CD4-positive, alpha-beta T cell treated with Interleukin-4 for 1 hour (primary cell): ENCODE measurements at regions not wholly inside any gene's neighbourhood (a gene's known extent, or its start where the extent isn't known, plus 50 kb on each side); places are given as distances from the start of the nearest gene placed in this dataset.
A peak's percentile ranks its signal among the peaks of the same experiment; 100 is the strongest.
"Not testable (repeated sequence)": the region's sequence is repeated elsewhere in the genome, so short reads cannot be mapped to it uniquely, and the experiment has no call there.

Source experiments
- DNase-seq, 2 donors: peaks; one replicate each; pipeline ENCODE4 v3.0.0-alpha.2; 2020 to 2022

DNA sequence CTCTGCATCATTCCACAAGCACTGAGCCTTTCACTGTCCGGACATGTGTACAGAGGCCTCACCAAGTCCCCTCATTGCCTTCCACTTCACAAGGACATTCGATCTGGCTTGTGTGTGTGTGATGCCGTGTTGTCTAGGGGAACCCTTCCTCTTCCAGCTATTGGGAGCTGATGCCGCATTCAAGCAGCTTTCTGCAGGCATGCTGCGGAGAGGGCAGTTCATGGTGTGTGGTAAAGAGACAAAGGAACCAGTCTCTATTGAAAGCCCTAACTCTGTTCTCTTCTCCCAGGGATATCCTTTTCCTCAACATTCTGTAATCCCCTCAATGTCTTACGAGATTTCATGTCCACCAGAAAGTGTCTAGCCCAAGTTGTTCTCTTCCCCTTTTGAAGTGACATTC, 141.6 kb downstream of the ALOX5 start:
- no peak for DNase-seq

DNA sequence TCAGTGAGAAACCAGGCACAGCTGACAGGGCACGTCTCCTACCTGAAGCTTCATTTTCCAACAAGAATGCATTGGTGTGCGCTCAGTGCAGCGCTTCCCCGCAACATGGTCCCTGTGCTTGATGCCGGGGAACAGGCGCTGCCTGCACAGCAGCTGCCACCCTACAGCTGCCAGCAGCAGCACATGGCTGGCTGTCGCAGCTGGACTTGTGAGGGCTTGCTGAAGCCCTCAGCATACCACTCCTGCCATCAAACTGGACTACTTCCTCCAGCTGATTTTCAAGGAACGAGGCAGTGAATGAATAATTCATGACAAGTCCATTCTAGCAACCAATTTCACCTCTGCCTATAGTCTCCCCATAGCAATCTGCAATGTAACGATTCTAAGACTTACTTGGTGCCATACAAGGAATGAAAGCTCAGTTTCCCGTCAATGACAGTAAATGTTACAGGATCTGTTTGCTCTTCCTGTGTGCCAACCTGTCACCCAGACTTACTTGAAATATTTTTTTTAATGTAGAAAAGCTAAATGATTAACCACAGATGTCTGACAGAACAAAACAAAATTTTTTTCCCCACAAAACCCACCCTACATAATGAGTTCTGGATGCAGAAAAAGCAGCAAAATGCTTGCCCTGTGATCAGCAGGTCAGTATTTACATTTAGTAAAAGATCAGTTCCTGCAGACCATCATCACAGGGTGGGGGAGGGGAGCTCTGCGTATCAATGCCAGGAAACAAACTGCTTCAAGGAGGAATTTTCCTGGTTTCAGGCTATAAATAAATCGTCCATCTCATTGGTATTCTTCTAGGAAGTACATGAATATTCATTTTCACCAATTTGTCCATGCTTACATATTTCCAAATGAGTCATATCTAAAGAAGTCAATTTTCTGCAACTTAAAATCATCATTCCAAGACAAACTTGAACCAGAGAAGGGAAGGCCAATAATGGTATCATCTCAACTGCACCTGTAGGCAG, 140.6 kb downstream of the ALOX5 start:
- no peak for DNase-seq

DNA sequence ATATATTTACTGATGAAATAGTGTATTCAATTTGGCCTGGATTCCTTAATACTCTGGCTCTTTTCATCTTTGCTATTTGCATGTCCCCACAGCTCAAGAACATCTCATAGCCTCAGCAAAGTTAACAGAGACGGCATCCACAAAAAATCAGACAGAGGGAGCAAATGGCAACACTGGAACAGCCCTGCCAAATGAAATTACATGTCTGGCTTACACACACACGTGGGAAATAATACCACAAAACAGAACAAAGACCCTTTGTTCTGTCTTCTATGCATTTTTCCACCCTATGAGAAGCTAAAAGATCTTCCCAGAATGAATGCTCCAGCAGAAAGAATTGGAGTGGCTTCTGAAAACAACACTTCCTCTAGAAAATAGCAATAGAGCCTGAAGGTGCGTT, 139.5 kb downstream of the ALOX5 start:
- no peak for DNase-seq

GRCh38 chr10:45511926-45512325, 137.9 kb downstream of the ALOX5 start:
- DNase-seq = not testable (repeated sequence)

DNA sequence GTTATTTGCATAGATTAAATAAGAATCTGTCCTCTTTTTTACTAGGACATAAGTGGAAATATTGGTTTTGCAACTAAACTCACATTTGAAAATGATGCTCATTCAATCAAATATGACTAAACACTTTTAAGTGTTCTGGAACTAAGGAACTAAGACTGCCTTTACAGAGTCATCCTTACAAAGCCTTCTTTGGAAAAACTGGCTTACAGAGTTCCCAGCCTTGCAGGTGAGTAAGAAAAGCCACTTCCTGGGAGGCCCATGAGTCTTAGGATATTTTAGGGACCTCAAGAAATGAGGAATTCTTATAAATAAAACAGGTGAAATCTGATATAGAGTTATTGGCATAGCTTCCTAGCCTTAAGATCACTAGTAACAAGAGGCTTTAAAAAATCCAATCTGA, 135.5 kb downstream of the ALOX5 start:
- DNase-seq = no peak

DNA sequence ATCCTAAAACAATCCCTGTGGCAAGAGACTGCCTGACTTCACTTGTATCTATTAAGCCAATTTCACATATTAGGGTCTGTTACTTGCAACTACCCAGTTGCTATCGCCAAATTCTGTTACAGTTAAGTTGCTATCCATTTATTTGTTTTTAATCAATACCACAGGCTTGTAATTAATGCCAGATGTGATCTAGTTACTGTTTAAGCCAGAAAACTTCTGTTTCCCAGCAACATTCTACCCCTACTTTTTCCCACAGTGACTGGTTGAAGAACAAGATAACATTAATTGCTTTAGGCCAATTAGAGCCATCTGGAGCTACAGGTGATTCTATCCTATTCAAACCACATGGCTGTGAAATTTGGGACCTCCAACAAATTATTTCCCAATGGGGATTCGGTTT, 131.3 kb downstream of the ALOX5 start:
- no peak for DNase-seq

GRCh38 chr10:45502458-45502857, 128.4 kb downstream of the ALOX5 start:
- DNase-seq = no peak

DNA sequence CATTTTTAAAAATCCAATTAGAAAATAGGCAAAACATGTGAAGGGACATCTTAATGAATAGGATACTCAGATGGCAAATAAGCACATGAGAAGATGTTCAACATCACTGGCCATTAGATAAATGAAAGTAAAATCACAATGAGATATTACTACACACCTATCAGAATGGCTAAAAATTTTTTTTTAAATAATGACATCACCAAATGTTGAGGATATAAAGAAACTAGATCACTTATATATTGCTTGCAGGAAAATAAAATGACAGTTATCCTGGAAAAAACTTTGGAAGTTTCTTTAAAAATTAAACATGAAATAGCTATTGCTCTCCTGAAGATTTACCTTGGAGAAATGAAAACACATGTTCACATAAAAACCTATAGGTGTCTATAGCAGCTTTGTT, 127.8 kb downstream of the ALOX5 start:
- DNase-seq = no peak

DNA sequence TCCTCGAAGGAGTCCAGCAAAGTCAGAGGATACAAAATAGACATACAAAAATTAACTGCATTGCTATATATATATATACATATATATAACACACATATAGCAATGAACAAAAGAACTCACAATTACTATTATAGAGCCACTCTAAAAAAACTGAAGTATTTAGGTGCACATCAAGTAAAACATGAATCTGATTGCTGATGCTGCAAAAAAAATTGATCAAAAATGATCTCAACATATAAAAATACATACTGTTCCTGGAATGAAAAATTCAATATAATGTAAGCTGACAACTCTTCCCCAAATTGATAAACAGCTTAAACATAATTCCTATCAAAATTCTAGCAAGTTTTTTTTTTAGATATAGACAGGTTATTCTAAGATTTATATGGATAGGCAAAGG, 126.8 kb downstream of the ALOX5 start:
- no peak for DNase-seq

- DNase-seq = no peak
Measured at GRCh38 chr10:45500304-45500703, 126.3 kb downstream of the ALOX5 start.

DNA sequence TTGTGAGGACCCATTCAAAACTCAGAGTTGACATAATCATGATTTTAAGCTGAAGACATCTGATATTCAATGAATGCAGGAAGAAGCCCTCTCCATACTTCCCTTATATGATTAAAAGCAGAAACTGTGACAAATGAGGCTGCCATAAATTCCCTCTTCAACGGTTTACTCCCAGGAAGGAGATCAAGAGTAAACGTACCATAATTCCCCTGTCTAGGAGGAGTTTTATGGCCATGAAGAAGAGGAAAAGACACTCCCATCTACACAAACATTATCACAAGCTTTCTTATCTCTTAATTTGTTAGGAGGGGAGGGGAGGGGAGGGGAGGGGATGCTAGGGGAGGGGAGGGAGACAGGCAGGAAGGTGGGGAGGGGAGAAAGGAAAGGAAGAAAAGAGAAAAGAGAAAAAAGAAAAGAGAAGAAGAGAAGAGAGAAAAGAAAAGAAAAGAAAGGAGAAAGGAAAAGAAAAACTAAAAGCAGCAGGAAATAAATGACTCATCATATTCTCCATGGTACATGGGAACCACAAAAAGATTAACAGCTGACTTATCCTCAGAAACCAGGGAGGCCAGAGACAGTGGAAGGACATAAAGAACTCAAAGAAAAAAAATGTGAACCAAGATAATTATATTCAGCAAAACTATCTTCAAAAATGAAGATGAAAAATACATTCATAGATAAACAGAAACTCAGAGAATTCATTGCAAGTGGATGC, 121.6 kb downstream of the ALOX5 start:
- peak in 1 of 2 donors; percentile 7 for DNase-seq
